Hematopoietic multipotent progenitor cell (in vitro differentiated cells): ENCODE measurements at regions not wholly inside any gene's neighbourhood (a gene's known extent, or its start where the extent isn't known, plus 50 kb on each side); places are given as distances from the start of the nearest gene placed in this dataset.

ENCODE experiments used
- DNase-seq, 3 donors: peaks; one replicate each; pipeline ENCODE4 v3.0.0-alpha.2; 2011 to 2015; ENCODE audit warnings: low read depth in 2 of 3, low spot score in 2 of 3

DNA sequence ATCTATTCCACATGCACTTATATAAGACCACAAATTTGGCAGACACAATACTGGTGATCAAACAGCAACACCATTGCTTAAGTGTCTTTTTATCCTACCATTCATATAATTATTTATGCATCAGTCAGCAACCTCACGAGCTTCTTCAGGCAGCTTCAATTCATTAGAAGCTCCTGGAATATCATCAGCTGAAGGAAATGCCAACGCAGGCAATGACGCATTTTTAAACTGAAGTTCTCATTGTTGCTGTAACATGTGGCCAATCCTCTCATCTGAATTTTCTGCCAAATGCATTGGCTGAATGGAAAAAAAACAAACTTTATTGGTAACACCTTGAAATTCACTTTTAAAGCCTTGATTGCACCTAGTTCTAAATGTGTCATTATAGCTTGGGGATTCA lies 376.4 kb upstream of the RGMB start:
- no peak for DNase-seq

DNA sequence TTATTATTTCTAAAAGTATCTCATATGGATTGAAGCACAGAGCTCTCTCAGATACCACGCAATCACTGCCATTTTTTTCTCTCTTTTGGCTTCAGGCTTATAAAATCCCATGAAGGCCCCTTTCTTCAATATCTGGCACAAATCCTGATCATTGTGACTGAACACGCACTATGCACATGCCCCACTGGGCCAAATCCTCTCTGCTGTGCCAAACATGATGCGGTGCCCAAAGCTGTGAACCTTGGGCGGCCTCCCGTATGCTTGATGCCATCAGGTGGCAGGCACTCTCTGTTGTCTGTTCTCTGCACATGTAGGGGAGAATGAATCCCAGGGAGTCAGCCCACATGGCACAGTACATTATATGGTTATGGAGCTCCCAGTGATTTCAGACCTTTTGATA lies 375.0 kb upstream of the RGMB start:
- DNase-seq = no peak

DNA sequence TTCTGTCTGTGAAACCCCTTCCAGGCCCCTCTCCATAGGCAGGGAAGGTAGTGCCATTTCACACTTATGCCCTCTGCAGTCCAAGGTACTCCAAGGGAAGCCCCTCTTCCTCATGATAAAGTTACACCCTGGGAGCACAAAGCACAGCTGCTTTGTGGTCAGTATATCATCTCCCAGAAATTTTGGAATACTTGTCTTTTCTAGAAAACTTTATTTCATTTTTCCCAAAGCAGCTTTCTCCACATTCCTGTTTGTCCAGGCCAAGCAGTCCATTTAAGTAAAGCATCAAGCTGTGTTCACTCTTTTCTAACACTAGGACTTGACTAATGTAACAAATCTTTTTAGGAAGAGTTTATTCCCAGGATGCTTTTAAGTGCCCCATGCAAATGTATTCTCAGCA lies 371.8 kb upstream of the RGMB start:
- no peak for DNase-seq

DNA sequence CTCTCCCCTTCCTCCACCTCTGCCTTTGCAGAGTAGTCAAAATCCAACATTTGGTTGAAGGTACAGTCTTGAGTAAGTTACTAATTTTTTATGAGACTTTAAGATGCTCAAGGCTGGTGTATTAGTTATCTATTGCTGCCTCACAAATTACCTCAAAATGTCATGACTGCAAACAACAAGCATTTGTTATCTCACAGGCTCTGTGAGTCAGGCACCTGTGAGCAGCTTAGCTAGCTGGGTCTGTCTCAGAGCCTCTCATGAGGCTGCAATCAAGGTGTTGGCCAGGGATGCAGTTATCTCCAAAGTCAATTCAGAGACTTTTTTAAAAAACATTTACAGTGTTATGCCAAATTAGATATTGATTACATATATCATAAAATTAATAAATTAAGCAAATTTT lies 371.3 kb upstream of the RGMB start:
- DNase-seq = no peak

DNA sequence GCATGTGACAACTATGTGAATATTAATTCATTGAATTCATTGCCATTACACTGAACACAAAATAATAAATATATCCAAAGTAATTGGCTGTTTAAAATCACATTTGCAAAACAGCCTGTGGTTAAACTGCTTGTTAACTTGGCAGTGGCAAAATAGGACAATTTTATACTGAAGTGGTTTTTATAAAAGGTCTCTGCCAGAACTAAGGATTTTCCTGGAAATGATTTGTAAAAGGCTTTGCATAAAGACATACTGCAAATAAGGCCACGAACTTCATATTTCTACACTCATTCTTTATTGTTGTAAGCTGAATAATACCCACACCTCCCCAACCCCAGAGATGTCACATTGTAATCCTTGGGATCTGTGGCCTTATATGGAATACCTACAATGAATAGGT lies 370.3 kb upstream of the RGMB start:
- no peak for DNase-seq

DNA sequence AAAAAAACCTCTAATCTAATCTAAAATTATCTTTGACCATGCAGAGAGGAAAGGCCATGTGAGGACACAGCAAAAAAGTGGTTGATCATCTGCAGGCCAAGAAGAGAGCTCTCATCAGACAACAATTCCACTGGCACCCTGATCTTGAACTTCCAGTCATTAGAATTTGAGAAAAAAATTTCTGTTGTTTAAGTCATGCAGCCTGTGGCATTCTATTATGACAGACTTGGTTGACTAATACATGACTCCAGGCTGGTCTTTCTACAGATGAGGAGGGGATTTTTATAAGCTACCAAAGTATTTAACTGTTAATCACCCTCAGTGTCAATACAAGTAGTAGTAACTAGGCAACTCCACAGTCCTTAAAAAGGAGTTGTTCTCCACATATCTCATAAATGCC lies 358.5 kb upstream of the RGMB start:
- no peak for DNase-seq

DNA sequence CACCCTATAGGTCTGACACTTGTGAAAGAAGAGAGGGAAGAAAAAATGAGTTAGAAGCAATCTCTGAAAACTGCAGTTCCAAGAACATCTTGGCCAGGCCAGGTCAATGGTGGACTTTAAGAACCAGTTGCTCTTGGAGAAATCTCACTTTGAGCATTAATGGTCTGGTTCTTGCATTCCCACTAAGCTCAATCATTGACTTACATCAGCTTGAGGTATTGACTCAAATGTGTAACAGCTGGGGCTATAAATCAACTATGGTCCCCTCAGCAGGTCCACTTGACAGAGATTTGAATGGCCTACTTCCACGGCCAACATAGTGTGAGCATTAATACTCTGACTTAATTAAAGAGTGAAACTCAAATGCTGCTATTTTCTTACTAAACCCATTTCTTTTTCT lies 357.8 kb upstream of the RGMB start:
- DNase-seq = no peak

DNA sequence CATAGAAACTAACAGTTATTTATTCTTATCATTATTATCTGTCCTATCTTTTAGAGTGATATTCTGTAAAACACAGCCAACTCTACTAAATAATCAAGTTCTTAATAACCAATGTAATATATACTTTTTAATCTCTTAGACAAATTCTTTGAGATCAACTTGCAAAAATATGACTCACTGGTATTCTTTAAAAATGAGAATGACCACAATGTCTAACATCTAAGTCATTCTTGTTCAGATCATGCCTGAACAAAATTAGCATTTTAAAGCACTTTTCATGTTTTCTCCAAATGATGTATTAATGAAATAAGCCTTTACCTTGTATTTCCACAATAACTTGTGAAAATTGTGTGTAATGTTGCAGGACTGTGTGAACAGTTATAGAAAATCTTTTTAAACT lies 356.9 kb upstream of the RGMB start:
- DNase-seq = no peak

DNA sequence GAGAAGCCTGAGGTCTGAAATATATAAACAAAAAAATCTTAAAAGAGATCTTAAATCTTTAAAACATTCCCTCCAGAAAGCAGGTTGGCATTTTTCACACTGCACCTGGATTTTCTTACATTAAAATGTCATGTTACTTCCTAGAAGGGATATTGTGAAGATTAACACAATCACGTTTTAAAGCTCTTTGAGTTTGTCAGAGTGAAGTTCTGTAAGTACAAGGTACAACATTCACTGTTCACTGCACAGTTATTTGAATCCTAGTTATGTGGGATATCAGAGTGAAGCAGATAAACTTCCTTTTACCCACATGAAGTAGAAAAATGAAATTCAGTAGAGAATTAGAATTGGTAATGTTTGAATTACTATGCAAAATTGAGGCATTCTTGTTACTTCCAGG lies 353.6 kb upstream of the RGMB start:
- DNase-seq = no peak

DNA sequence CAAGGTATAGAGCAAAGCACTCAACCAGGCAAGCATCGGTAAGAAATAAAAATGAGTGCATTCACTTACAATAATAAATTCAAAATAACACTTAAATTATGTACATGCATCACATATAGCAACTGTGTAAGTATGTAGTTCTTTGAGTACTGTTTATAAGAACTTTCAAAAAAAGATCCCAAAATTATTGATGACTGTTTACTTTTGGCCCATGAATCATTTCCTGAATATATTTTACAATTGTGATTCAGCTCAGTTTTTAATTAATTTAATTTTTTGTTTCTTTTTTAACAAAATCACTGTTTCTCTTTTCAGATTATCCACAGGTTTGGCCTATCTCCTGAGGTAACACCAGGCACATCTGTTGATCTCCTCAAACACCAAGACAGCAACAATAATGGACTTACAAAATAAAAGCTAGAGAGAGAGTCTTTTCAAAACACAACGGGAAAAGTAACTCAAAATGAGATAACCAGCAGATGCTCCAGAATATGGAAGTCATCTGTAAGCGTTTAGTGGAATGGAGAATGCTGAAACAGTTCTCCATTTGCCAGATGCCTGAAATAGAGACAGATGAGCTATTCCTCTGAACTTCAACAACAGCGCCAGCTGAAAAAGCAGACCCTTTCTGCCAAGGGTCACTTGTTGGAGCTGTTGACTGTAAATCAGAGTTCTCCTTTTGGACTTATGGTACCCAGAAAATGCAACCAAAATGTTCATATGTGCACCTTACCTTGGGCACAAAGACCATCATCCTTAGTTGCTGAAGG lies 348.6 kb upstream of the RGMB start:
- DNase-seq = no peak

DNA sequence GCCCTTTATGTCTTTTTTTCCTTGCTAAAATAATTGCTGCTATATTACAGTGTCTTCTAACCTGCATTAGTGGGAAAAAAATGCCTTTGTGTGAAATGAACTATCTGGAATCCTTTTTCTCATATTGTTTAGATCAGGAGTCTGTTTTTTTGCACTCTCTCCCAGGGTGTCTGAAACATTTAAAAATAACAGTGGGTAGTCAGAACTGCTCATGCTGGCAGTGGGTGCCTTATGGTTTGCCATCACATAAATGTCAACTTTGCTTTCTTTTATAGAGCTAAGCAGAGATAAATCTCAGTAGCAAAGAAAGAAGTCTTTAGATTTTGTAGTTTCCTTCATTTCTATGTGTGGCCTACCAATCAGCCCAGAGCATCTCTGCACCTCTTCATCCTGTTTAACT lies 347.8 kb upstream of the RGMB start:
- no peak for DNase-seq

DNA sequence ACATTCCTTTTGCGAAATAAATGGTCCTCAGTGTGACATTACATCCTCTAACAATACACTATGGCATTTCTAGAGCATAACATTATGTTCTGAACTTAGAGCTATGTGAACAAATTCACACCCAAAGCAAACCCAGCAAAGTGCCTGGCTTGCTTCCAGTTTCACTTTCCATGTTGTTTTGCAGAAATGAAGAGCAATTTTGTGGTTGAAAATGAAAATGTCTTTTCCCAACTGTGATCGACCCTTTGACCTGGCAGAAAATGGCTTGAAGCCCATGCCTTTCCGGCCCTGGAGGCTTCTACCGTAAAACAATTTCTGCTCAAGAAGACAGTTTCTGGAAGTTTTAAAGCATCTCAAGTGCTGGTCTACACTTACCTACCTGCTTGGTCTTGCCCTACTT lies 344.7 kb upstream of the RGMB start:
- no peak for DNase-seq

DNA sequence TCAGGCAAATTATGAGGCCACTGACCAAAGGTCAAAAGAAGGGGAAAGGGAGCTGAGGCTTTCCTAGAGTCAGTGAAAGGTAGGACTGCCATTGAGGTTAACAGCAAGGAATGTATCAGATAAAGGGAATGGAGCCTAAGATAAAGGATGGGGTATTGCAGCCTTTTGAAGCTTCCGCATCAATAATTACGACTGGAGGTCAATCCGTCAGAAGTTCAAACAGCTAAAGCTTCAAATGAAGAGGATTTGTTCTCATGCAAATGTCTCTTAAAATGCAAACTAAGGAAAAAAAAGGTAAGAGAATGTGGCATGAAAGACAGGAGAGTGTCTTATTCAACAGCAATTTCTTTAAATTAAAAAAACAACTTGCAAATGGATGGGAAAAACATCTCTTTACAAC lies 341.1 kb upstream of the RGMB start:
- DNase-seq = no peak

DNA sequence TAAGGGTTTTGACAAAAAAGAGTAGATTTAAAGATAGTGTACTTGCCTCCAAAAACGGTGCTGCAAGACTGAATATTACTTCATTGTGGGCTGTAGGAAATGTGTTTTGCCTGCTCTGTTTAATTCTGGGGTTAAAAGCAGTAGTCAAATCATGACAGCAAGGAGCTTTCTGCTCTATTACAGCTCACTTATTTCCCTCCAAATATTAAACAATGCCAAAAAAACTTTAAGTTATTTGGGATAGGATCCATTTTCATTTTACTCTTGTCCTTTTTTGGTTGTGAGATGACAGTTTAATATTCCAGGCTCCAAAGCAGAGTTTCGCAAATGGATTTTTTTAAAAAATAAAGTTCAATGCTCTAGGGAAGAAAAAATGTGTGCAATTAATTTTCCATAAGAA lies 340.4 kb upstream of the RGMB start:
- no peak for DNase-seq

DNA sequence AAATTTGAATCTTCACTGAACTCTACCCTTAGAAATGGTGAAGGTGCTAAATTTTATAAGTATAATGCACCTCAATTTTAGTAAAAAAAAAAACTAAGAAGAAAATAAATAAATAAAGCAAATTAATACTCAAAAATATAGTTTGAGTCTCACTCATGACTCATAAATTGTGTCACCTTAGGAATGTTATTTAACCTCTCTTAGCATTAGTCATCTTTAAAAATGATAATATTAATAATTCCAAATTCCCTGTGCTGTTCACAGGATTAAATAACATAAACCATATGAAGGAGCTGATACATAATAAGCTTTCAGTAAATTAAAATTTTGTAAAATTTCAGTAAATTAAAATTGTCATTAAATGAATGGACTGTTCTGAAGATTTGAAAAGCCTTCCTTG lies 339.8 kb upstream of the RGMB start:
- no peak for DNase-seq

DNA sequence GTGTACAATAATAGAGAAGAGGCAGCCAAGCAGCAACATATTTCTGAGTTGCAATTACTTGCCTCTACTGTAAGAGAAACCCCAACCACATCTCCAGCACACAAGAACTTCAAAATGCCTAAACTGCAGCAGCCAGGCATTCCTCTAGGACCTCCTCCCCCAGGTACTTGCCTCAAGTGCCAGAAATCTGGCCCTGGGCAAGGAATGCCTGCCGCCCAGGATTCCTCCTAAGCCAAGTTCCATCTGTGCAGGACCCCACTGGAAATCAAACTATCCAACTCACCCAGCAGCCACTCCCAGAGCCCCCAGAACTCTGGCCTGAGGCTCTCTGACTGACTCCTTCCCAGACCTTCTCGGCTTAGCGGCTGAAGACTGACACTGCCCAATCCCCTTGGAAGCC lies 336.8 kb upstream of the RGMB start:
- no peak for DNase-seq

DNA sequence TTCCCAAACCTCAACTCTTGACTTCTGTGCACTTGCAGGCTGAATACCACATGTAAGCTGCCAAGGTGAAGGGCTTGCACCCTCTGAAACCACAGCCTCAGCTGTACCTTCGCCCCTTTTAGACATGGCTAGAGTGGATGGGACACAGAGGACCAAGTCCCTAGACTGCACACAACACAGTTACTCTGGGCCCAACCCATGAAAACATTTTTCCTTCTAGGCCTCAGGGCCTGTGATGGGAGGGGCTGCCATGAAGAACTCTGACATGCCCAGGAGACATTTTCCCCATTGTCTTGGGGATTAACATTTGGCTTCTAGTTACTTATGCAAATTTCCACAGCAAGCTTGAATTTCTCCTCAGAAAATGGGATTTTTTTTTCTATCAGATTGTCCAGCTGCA lies 331.0 kb upstream of the RGMB start:
- DNase-seq = no peak

DNA sequence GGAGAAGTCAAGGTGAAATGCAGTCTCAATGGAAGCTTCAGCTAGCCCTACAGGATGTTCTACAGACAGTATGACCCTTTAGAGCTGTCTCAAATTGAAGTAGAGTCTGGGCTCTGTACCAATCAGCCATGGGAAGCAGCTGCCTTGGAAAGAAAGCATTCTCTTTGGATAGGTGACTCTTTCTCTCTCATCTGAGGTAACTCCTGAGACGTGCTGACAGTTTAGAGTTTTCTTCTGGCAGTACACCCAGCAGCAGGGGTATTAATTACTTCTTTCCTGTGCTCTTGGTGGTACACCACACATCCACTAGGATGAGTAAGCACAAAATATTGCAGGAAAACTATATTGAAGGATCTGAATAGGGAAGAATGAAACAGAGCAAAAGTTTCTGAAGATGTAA lies 329.6 kb upstream of the RGMB start:
- no peak for DNase-seq

DNA sequence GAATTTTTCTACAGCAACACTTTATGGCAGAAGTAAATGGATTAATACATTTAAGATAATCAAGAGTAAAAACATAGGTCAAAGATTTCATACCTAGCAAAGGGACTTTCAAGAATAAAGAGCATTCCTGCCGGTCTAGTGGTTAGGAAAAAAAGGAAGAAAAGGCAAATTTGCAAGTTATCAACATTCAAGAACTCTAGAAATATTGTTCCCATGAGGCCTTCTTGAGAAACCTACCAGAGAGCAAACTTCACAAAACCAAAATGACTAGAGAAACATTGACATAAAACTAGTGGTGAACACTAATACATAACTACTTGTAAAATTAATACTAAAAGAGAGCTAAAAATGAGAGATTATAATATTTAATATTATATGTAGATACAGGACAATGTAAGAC lies 320.2 kb upstream of the RGMB start:
- DNase-seq = no peak

DNA sequence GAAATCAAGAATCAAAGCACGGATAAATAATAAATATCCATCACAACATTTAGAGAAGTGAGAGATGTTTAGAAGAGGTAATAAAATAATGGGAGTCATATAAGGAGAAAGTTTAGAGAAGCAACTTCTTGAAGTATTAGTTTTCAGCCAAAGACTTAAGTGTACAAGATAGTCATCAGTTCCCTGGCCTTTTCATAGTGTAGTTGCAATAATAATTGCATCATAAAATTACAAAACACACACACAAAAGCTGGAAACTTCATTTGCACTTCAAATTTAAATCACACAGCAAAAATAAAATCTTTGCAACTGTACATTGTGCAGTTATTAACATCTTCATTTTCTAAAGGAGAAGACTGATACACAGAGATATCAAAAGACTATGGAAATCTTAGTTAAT lies 319.1 kb upstream of the RGMB start:
- DNase-seq = no peak

DNA sequence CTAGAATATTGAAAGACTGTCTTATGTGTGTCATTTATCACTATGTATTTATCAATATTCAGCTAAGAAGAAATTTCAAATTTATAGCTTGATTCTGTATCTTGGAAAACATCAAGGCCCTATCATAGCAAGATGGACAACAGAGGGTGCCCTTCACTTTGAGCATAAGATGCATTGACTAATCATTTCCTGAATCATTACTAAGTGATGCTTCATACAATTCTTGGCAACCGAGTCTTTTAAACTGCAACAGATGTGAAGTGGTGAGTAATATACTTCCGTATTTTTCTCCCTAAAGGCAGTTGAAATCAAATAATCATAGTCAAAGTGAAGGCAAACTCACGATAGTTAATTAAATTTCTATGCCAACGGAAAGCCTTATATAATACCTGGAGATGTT lies 318.6 kb upstream of the RGMB start:
- no peak for DNase-seq

DNA sequence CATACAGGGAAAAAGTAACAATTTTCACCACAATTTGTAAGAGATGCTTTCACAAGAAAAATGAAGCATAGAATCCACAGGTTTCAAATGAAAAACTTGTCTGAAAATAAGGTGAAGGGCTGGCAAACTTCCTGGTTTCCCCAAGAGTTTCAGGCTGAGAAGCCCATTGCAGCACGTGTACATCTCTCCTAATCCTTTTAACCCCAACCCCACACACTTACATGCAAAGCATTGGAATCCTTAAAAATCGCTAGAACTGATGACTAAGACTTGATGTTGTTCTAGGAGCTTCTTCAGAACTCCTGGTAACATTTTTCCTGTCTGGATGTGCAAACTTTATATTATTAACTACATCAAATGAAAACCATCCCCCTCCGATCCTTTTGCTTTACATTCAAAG lies 317.8 kb upstream of the RGMB start:
- no peak for DNase-seq

DNA sequence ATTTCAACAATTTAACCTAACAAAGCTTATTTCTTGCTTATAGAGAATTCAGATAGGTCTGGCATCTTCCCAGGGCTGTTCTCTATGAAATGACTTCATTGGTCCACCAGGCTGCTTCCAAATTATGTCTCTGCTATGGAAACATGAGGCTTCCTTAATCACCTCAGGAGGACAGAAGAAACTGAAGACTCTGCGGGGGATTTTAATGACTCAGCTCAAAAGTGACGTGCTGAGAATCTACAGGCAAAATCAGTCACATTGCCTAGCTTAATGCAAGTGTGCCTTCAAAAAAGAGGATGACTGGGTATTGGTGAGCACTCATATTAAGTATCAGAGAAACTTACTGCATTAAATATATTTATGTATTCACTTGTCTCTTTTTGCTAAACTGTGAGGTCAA lies 315.5 kb upstream of the RGMB start:
- no peak for DNase-seq
